K562 (cell line): ENCODE measurements at regions not wholly inside any gene's neighbourhood (a gene's known extent, or its start where the extent isn't known, plus 50 kb on each side); places are given as distances from the start of the nearest gene placed in this dataset.

Source experiments
- ATAC-seq: fragments of 200-7000 bp; cut with Tn5 transposase; 3 replicates; pipeline ENCODE4 v1.9.1; 2020; ENCODE audit warnings: moderate library complexity
- BruUV-seq: library from RNA; stranded (reverse); fragments of 400-500 nt; replicated peaks from 2 replicates; lab custom pipeline; 2021; lab: Mats Ljungman, UMichigan
- CTCF ChIA-PET: fragments of 300-600 bp; formaldehyde crosslinking; extraction: SDS; loops from one replicate; lab custom pipeline; 2021; ENCODE audit warnings: low intra/inter-chr PET ratio; lab: Yijun Ruan, JAX
- POLR2A ChIA-PET: fragments of 300-600, 350-650 bp; sonication (Branson Sonifier 250); formaldehyde crosslinking; extraction: SDS; loops from one replicate; lab custom pipeline; 2021; ENCODE audit warnings: antibody characterized with exemption, inconsistent platforms; lab: Yijun Ruan, JAX
- DNase-seq, 4 experiments: peaks; one replicate each; pipeline versions ENCODE4 v3.0.0 to v3.0.0-alpha.2; 2011 to 2018; ENCODE audit warnings: low spot score in 3 of 4, mixed read lengths in 3 of 4; ENCODE audit errors: extremely low read depth in 1 of 4
- FAIRE-seq: peaks from 2 replicates; lab custom pipeline; 2011; peaks lifted over from hg19 to GRCh38; lab: Jason Lieb, UNC
- H2AFZ ChIP-seq: 2 replicates; pipeline ENCODE4 v1.6.0; 2011; ENCODE audit warnings: low read depth, low read length, control low read depth, inconsistent platforms
- H3K27ac ChIP-seq: fragments of 200-600 bp; 3 replicates; pipeline ENCODE4 v1.8.0; 2011; ENCODE audit warnings: low read depth, mild to moderate bottlenecking, control low read depth, inconsistent platforms, low read length, moderate library complexity, mixed read lengths; ENCODE audit errors: extremely low read depth
- H3K27me3 ChIP-seq, 2 experiments: fragments of 300-600 bp in 1 of 2; 2 replicates in 1 of 2; 3 replicates in 1 of 2; pipeline versions ENCODE4 v1.6.0 to v1.8.0; 2011; ENCODE audit warnings: inconsistent platforms in 2 of 2, low read length in 2 of 2, mild to moderate bottlenecking in 1 of 2, mixed read lengths in 1 of 2, moderate library complexity in 1 of 2; ENCODE audit not compliant: control insufficient read depth in 2 of 2, insufficient read depth in 2 of 2
- H3K36me3 ChIP-seq: fragments of 300-600 bp; 3 replicates; pipeline ENCODE4 v1.8.0; 2011; ENCODE audit warnings: mild to moderate bottlenecking, low read length, inconsistent platforms; ENCODE audit not compliant: control insufficient read depth, insufficient read depth
- H3K4me1 ChIP-seq, 2 experiments: fragments of 200-600 bp in 1 of 2; replicated peaks in 1 of 2; 2 replicates in 1 of 2; 3 replicates in 1 of 2; pipeline versions ENCODE4 v1.5.1 to v1.8.0; 2011; ENCODE audit warnings: inconsistent platforms in 2 of 2, low read length in 2 of 2, mild to moderate bottlenecking in 1 of 2, mixed read lengths in 1 of 2, moderate library complexity in 1 of 2; ENCODE audit not compliant: control insufficient read depth in 2 of 2, insufficient read depth in 2 of 2
- H3K4me2 ChIP-seq: 2 replicates; pipeline ENCODE4 v1.6.1; 2011; ENCODE audit warnings: low read length, control low read depth, inconsistent platforms, mixed read lengths; ENCODE audit not compliant: insufficient read depth
- H3K4me3 ChIP-seq: fragments of 200-600 bp; sonication (generic), shearing (Covaris generic); 2 replicates; pipeline ENCODE4 v1.5.1; 2016; ENCODE audit warnings: control low read depth, inconsistent platforms
- H3K79me2 ChIP-seq: fragments of 200-600 bp; 3 replicates; pipeline ENCODE4 v1.8.0; 2011; ENCODE audit warnings: low read length, inconsistent platforms; ENCODE audit not compliant: control insufficient read depth, insufficient read depth
- H3K9ac ChIP-seq, 2 experiments: 2 replicates each; pipeline versions ENCODE4 v1.6.0 to v1.6.1; 2011; ENCODE audit warnings: low read depth in 2 of 2, low read length in 2 of 2, control low read depth in 1 of 2, inconsistent platforms in 1 of 2, mild to moderate bottlenecking in 1 of 2, mixed read lengths in 1 of 2; ENCODE audit not compliant: insufficient read depth in 1 of 2
- H3K9me1 ChIP-seq: one replicate; pipeline ENCODE4 v1.6.0; 2011; ENCODE audit warnings: inconsistent platforms, mild to moderate bottlenecking, low read length, moderate library complexity; ENCODE audit not compliant: control insufficient read depth, insufficient read depth
- H3K9me3 ChIP-seq: replicated peaks from 2 replicates; pipeline ENCODE4 v1.5.1; 2011; ENCODE audit warnings: low read depth, low read length, inconsistent platforms; ENCODE audit not compliant: control insufficient read depth, insufficient read depth
- H4K20me1 ChIP-seq: replicated peaks from 2 replicates; pipeline ENCODE4 v1.6.1; 2011; ENCODE audit warnings: low read length, inconsistent platforms, mixed read lengths; ENCODE audit not compliant: control insufficient read depth, insufficient read depth
- ELF2 ChIP-seq: fragments of 250-450 bp; sonication (Bioruptor Pico); IDR thresholded peaks from 2 replicates; pipeline ENCODE4 v1.5.0; 2021; ENCODE audit warnings: mild to moderate bottlenecking
- HMGN3 ChIP-seq: IDR thresholded peaks from 2 replicates; pipeline ENCODE4 v1.6.1; 2011; ENCODE audit warnings: borderline replicate concordance, low read depth, mild to moderate bottlenecking, mixed read lengths, low read length; ENCODE audit not compliant: insufficient read length; ENCODE audit errors: extremely low read depth
- NR2C1 ChIP-seq, 2 experiments: fragments of 450-650 bp; IDR thresholded peaks; 2 replicates each; pipeline ENCODE4 v1.6.1; 2017; ENCODE audit warnings: mild to moderate bottlenecking in 2 of 2, antibody characterized with exemption in 1 of 2, inconsistent platforms in 1 of 2, missing compliant biosample characterization in 1 of 2, missing genetic modification characterization in 1 of 2
- PHF8 ChIP-seq: fragments of 200-600 bp; sonication (generic); IDR thresholded peaks from 2 replicates; pipeline ENCODE4 v1.6.1; 2012; ENCODE audit warnings: mixed run types, mild to moderate bottlenecking, inconsistent platforms, low read length, moderate library complexity, borderline replicate concordance
- RBFOX2 ChIP-seq: fragments of 200-400 bp; formaldehyde crosslinking; IDR thresholded peaks from 2 replicates; pipeline ENCODE4 v1.6.1; 2017; ENCODE audit warnings: low read depth, mild to moderate bottlenecking, low read length, moderate library complexity
- RBM15 ChIP-seq: fragments of 200-400 bp; formaldehyde crosslinking; IDR thresholded peaks from 2 replicates; pipeline ENCODE4 v1.6.1; 2018; ENCODE audit warnings: mild to moderate bottlenecking, low read length, moderate library complexity; ENCODE audit not compliant: insufficient read depth
- RFX7 ChIP-seq: fragments of 250-450 bp; sonication (Bioruptor Pico); IDR thresholded peaks from 2 replicates; pipeline ENCODE4 v1.5.1; 2021; ENCODE audit warnings: mild to moderate bottlenecking
- SIRT6 ChIP-seq: IDR thresholded peaks from one replicate; pipeline ENCODE4 v1.6.1; 2012; ENCODE audit warnings: low read depth, mild to moderate bottlenecking, control low read depth, inconsistent platforms, low read length, moderate library complexity
- THRA ChIP-seq: fragments of 450-650 bp; IDR thresholded peaks from 2 replicates; pipeline ENCODE4 v1.6.1; 2017; ENCODE audit warnings: mild to moderate bottlenecking, moderate library complexity
- THRAP3 ChIP-seq: fragments of 450-650 bp; IDR thresholded peaks from 2 replicates; pipeline ENCODE4 v1.6.1; 2016; ENCODE audit warnings: mild to moderate bottlenecking, inconsistent platforms, borderline replicate concordance
- WHSC1 ChIP-seq: IDR thresholded peaks from one replicate; pipeline ENCODE4 v1.6.1; 2012; ENCODE audit warnings: low read length, control low read depth, inconsistent platforms
- ZNF184 ChIP-seq: sonication (generic); formaldehyde crosslinking; IDR thresholded peaks from 2 replicates; pipeline ENCODE4 v1.5.0; 2020; ENCODE audit warnings: missing genetic modification reagents
- ZNF232 ChIP-seq: sonication (generic); formaldehyde crosslinking; IDR thresholded peaks from 2 replicates; pipeline ENCODE4 v1.8.0; 2022; ENCODE audit warnings: mild to moderate bottlenecking, missing genetic modification reagents
- ZNF263 ChIP-seq: sonication (generic); formaldehyde crosslinking; IDR thresholded peaks from 2 replicates; pipeline ENCODE4 v1.8.0; 2022; ENCODE audit warnings: mild to moderate bottlenecking, missing genetic modification reagents, borderline replicate concordance
- ZNF398 ChIP-seq: fragments of 250-450 bp; sonication (Bioruptor Pico); IDR thresholded peaks from 2 replicates; pipeline ENCODE4 v1.8.0; 2021; ENCODE audit warnings: moderate library complexity, mild to moderate bottlenecking, inconsistent platforms
- ZSCAN32 ChIP-seq: fragments of 450-650 bp; formaldehyde crosslinking; IDR thresholded peaks from 2 replicates; pipeline ENCODE4 v1.4.0; 2020; ENCODE audit warnings: mild to moderate bottlenecking, moderate library complexity
- WGBS: fragments of 100-300 bp; shearing (Covaris generic); methylation state at CpG from one replicate; pipeline ENCODE4 v1.1.6; 2016; ENCODE audit warnings: low coverage, mixed read lengths; ENCODE audit not compliant: insufficient coverage; ENCODE audit errors: missing lambda C conversion rate; 5-methylcytosine and 5-hydroxymethylcytosine counted together
- in situ Hi-C: fragments of 300-500 bp; cut with MboI; formaldehyde crosslinking; loops from 4 replicates; pipeline ENCODE4 v1.15.0; 2018; ENCODE audit warnings: inconsistent platforms, mixed read lengths
- intact Hi-C: fragments of 100-400 bp; cut with micrococcal nuclease; formaldehyde crosslinking; loops from 2 replicates; pipeline ENCODE4 v1.14.2; 2022
- TF ChIP-seq, protein P1 (sequence below): sonication (generic); IDR thresholded peaks from 2 replicates; pipeline ENCODE4 v1.6.1; 2016

DNA sequence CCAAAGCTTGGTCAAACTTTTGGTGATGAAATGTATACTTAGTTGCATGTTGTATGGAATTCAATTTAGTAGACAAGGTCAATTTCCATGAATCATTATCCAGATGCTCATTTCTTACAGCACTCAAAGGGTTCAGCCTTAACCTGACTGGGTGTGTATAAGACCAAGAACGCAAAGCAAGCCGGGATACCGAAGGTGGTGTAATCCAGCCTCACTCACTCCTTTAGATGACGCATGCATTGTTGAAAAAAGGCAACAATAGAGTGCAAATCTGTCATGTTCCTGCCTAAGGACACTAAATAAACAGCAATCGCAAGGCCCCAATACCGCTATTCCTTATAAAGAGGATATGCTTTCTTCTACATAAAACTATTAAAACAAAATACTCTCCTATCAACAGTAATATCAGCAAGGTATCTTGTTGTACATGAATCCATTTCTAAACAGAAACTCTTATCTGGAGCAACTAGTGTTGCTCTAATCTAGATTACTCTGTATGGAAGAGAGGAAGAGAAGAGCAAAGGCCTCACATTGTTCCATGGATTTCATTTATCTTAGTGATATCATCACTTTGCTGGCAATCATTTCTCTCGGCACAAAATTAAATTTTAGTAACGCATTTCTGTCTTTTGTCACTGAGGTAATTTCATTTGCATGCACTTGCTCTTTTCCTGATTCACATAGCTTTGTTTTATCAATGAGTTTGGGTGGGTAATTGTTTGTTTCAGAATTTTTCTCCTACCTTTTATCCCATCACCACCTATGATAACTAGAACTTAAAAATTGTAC lies 96.2 kb downstream of the PLK2 start:
- POLR2A ChIA-PET, result no interaction called here
- intact Hi-C loops (no loop called here), in situ Hi-C loops (no loop called here)
- ATAC-seq (no peak), FAIRE-seq (no peak), DNase-seq (no peak)
- H3K79me2 ChIP-seq, result no peaks in the 10 kb centered on the region
- no peak overlapping the region for H2AFZ ChIP-seq
- no peak overlapping the region for H3K9ac ChIP-seq
- H3K9me1 ChIP-seq, result no peaks in the 10 kb centered on the region
- no peaks in the 10 kb centered on the region for H3K9me3 ChIP-seq
- CTCF ChIA-PET, result no interaction called here
- no TSS peak for BruUV-seq
- no peak overlapping the region for H3K27ac ChIP-seq
- no peaks in the 10 kb centered on the region for H4K20me1 ChIP-seq
- H3K4me1 ChIP-seq, result no peaks in the 10 kb centered on the region
- no peak overlapping the region for H3K4me3 ChIP-seq
- 4% methylated on average over 8 of the region's 8 CpGs for WGBS
- no peaks in the 10 kb centered on the region for H3K27me3 ChIP-seq
- H3K36me3 ChIP-seq, result no peaks in the 10 kb centered on the region
- H3K4me2 ChIP-seq, result no peak overlapping the region
- TF ChIP-seq THRA (no peak), WHSC1 (no peak), ZNF232 (no peak), ELF2 (CRISPR knock-in tag) (no peak), PHF8 (no peak), RBFOX2 (no peak), HMGN3 (no peak), ZNF263 (CRISPR knock-in tag) (no peak), SIRT6 (no peak), ZNF398 (CRISPR knock-in tag) (no peak), ZNF184 (CRISPR knock-in tag) (no peak), NR2C1 (IDR thresholded peaks at IDR 0.05) (no peak), NR2C1 (tag; IDR thresholded peaks at IDR 0.05) (no peak), RFX7 (CRISPR knock-in tag) (no peak), RBM15 (no peak), THRAP3 (no peak), ZSCAN32 (no peak)
- TF ChIP-seq, protein P1, sequence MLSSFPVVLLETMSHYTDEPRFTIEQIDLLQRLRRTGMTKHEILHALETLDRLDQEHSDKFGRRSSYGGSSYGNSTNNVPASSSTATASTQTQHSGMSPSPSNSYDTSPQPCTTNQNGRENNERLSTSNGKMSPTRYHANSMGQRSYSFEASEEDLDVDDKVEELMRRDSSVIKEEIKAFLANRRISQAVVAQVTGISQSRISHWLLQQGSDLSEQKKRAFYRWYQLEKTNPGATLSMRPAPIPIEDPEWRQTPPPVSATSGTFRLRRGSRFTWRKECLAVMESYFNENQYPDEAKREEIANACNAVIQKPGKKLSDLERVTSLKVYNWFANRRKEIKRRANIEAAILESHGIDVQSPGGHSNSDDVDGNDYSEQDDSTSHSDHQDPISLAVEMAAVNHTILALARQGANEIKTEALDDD, result no peak
